ENCODE measurements at regions not wholly inside any gene's neighbourhood (a gene's known extent, or its start where the extent isn't known, plus 50 kb on each side); places are given as distances from the start of the nearest gene placed in this dataset.

GRCh38 chr6:33903579-33903978, 99.8 kb upstream of the MLN start:
- TF ChIP-seq CTCF (IDR thresholded peaks at IDR 0.05; ENCODE audit: low read depth, low read length, poor library complexity, severe bottlenecking) (no peak), EZH2phosphoT487 (IDR thresholded peaks at IDR 0.05; ENCODE audit: borderline replicate concordance, low read length) (no peak)
